ENCODE measurements at regions not wholly inside any gene's neighbourhood (a gene's known extent, or its start where the extent isn't known, plus 50 kb on each side); places are given as distances from the start of the nearest gene placed in this dataset.
"Not testable (repeated sequence)": the region's sequence is repeated elsewhere in the genome, so short reads cannot be mapped to it uniquely, and the experiment has no call there.

- no peak for DNase-seq
These were observed 410.8 kb downstream of the MDFIC start for GRCh38 chr7:115332691-115333090.

- no peak for DNase-seq
These were observed 407.1 kb downstream of the MDFIC start for GRCh38 chr7:115329006-115329405.

GRCh38 chr7:115328018-115328417 lies 406.1 kb downstream of the MDFIC start:
- DNase-seq = no peak

GRCh38 chr7:115327326-115327725 lies 405.4 kb downstream of the MDFIC start:
- DNase-seq = no peak

- DNase-seq = no peak
These were observed 397.6 kb downstream of the MDFIC start for GRCh38 chr7:115319541-115319940.

- DNase-seq = not testable (repeated sequence)
These were observed 388.4 kb downstream of the MDFIC start for GRCh38 chr7:115310316-115310715.

GRCh38 chr7:115306586-115306985 lies 384.7 kb downstream of the MDFIC start:
- DNase-seq = no peak

GRCh38 chr7:115300231-115300870 lies 378.5 kb downstream of the MDFIC start:
- no peak for DNase-seq

GRCh38 chr7:115299397-115300037 lies 377.6 kb downstream of the MDFIC start:
- no peak for DNase-seq

- no peak for DNase-seq
These were observed 375.8 kb downstream of the MDFIC start for GRCh38 chr7:115297656-115298055.

GRCh38 chr7:115293628-115294240 lies 371.8 kb downstream of the MDFIC start:
- DNase-seq = no peak

- no peak for DNase-seq
These were observed 370.5 kb downstream of the MDFIC start for GRCh38 chr7:115292381-115292780.

GRCh38 chr7:115289971-115290370 lies 368.1 kb downstream of the MDFIC start:
- no peak for DNase-seq

- no peak for DNase-seq
These were observed 354.9 kb downstream of the MDFIC start for GRCh38 chr7:115276791-115277190.

GRCh38 chr7:115273855-115274254 lies 352.0 kb downstream of the MDFIC start:
- DNase-seq = not testable (repeated sequence)

- DNase-seq = no peak
These were observed 351.4 kb downstream of the MDFIC start for GRCh38 chr7:115273139-115273772.

GRCh38 chr7:115271332-115272235 lies 349.7 kb downstream of the MDFIC start:
- no peak for DNase-seq

GRCh38 chr7:115269486-115269885 lies 347.6 kb downstream of the MDFIC start:
- no peak for DNase-seq

- DNase-seq = no peak
These were observed 345.6 kb downstream of the MDFIC start for GRCh38 chr7:115267503-115267902.

GRCh38 chr7:115260381-115260780 lies 338.5 kb downstream of the MDFIC start:
- DNase-seq = no peak

GRCh38 chr7:115252461-115252860 lies 330.6 kb downstream of the MDFIC start:
- no peak for DNase-seq

- DNase-seq = no peak
These were observed 327.2 kb downstream of the MDFIC start for GRCh38 chr7:115249080-115249479.

GRCh38 chr7:115241151-115241550 lies 319.3 kb downstream of the MDFIC start:
- DNase-seq = no peak
